Gastroesophageal sphincter (tissue), 4 donors: ENCODE measurements at regions not wholly inside any gene's neighbourhood (a gene's known extent, or its start where the extent isn't known, plus 50 kb on each side); places are given as distances from the start of the nearest gene placed in this dataset.

ENCODE experiments used
- ATAC-seq: fragments of 150-250 bp; one replicate; pipeline ENCODE4 v1.9.1; 2016; ENCODE audit warnings: mild to moderate bottlenecking, moderate library complexity
- H3K27ac ChIP-seq, 4 donors: fragments of 200-600 bp; sonication (generic) in 3 of 4; 1 replicate in 3 of 4; 2 replicates in 1 of 4; pipeline ENCODE4 v1.5.1; 2016 to 2019
- H3K27me3 ChIP-seq: fragments of 200-600 bp; sonication (generic); one replicate; pipeline ENCODE4 v1.5.1; 2019
- H3K36me3 ChIP-seq, 2 donors: fragments of 200-600 bp; sonication (generic); one replicate each; pipeline ENCODE4 v1.5.1; 2019; ENCODE audit warnings: control low read depth in 1 of 2
- H3K4me1 ChIP-seq, 3 donors: fragments of 200-600 bp; sonication (generic); 1 replicate in 2 of 3; 2 replicates in 1 of 3; pipeline ENCODE4 v1.5.1; 2016 to 2019; ENCODE audit warnings: control low read depth in 2 of 3
- H3K4me3 ChIP-seq, 2 donors: fragments of 200-600 bp; sonication (generic); one replicate each; pipeline ENCODE4 v1.5.1; 2019; ENCODE audit warnings: mild to moderate bottlenecking in 1 of 2, moderate library complexity in 1 of 2
- H3K9me3 ChIP-seq, 3 donors: fragments of 200-600 bp; sonication (generic); one replicate each; pipeline ENCODE4 v1.5.1; 2017 to 2019; ENCODE audit warnings: control low read depth in 2 of 3
- EP300 ChIP-seq: sonication (generic); formaldehyde crosslinking; IDR thresholded peaks from one replicate; pipeline ENCODE4 v1.6.1; 2017; ENCODE audit warnings: antibody characterized with exemption, mild to moderate bottlenecking
- POLR2A ChIP-seq, 2 donors: fragments of 450-650 bp; IDR thresholded peaks; one replicate each; pipeline ENCODE4 v1.6.1; 2017; ENCODE audit warnings: antibody characterized with exemption in 2 of 2, mild to moderate bottlenecking in 2 of 2, moderate library complexity in 1 of 2
- POLR2AphosphoS5 ChIP-seq: sonication (generic); formaldehyde crosslinking; IDR thresholded peaks from one replicate; pipeline ENCODE4 v1.6.1; 2017; ENCODE audit warnings: antibody characterized with exemption
- WGBS, 2 donors: methylation state at CpG; one replicate each; pipeline ENCODE4 v1.1.5; 2018; ENCODE audit warnings: low coverage in 1 of 2; 5-methylcytosine and 5-hydroxymethylcytosine counted together
- TF ChIP-seq, protein P1 (sequence below), 4 experiments: fragments of 200-600 bp in 2 of 4; fragments of 450-650 bp in 2 of 4; sonication (generic) in 1 of 4; IDR thresholded peaks; one replicate each; pipeline ENCODE4 v1.5.1; 2017 to 2019; ENCODE audit warnings: antibody characterized with exemption in 4 of 4, mild to moderate bottlenecking in 2 of 4, moderate library complexity in 2 of 4

- no peak overlapping the region for H3K4me3 ChIP-seq
- ATAC-seq: no peak
- TF ChIP-seq, protein P1, sequence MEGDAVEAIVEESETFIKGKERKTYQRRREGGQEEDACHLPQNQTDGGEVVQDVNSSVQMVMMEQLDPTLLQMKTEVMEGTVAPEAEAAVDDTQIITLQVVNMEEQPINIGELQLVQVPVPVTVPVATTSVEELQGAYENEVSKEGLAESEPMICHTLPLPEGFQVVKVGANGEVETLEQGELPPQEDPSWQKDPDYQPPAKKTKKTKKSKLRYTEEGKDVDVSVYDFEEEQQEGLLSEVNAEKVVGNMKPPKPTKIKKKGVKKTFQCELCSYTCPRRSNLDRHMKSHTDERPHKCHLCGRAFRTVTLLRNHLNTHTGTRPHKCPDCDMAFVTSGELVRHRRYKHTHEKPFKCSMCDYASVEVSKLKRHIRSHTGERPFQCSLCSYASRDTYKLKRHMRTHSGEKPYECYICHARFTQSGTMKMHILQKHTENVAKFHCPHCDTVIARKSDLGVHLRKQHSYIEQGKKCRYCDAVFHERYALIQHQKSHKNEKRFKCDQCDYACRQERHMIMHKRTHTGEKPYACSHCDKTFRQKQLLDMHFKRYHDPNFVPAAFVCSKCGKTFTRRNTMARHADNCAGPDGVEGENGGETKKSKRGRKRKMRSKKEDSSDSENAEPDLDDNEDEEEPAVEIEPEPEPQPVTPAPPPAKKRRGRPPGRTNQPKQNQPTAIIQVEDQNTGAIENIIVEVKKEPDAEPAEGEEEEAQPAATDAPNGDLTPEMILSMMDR (IDR thresholded peaks at IDR 0.05): no peak
- TF ChIP-seq EP300 (no peak), POLR2A (IDR thresholded peaks at IDR 0.05) (no peak), POLR2AphosphoS5 (no peak)
- H3K9me3 ChIP-seq: no peaks in the 10 kb centered on the region
- no peak overlapping the region for H3K27ac ChIP-seq
- H3K4me1 ChIP-seq: peaks cover 0 to 10% (median 0%) of the 10 kb centered on the region in 3 donors
- H3K27me3 ChIP-seq: no peaks in the 10 kb centered on the region
- 77 to 89% methylated on average over 2 to 4 of the region's 4 CpGs for WGBS, 2 donors
- no peaks in the 10 kb centered on the region for H3K36me3 ChIP-seq
Measured at GRCh38 chr17:13076905-13077304, 59.1 kb upstream of the ELAC2 start.

GRCh38 chr17:13074026-13074425, 56.2 kb upstream of the ELAC2 start:
- no peak for TF ChIP-seq POLR2AphosphoS5
- TF ChIP-seq, protein P1 (IDR thresholded peaks at IDR 0.05): no peak
- no peak for TF ChIP-seq POLR2A (IDR thresholded peaks at IDR 0.05)
- TF ChIP-seq EP300: no peak
- ATAC-seq: peak; percentile 51
- no peak overlapping the region for H3K27ac ChIP-seq
- H3K27me3 ChIP-seq: no peaks in the 10 kb centered on the region
- H3K4me3 ChIP-seq: no peak overlapping the region
- H3K9me3 ChIP-seq: no peaks in the 10 kb centered on the region
- H3K36me3 ChIP-seq: no peaks in the 10 kb centered on the region
- 30 to 32% methylated on average over 2 of the region's 2 CpGs for WGBS, 2 donors
- H3K4me1 ChIP-seq: peaks cover 0 to 10% (median 0%) of the 10 kb centered on the region in 3 donors

- Histone ChIP-seq H3K4me1 (peaks cover 0 to 10% (median 0%) of the 10 kb centered on the region in 3 donors), H3K27ac (peak overlapping the region in 1 of 4 donors; percentile 20), H3K36me3 (no peaks in the 10 kb centered on the region), H3K9me3 (peaks cover 0 to 1% (median 0%) of the 10 kb centered on the region in 3 donors), H3K4me3 (no peak overlapping the region), H3K27me3 (no peaks in the 10 kb centered on the region)
- TF ChIP-seq EP300 (no peak), POLR2AphosphoS5 (no peak)
- no peak for ATAC-seq
- WGBS, 2 donors: 37 to 63% methylated on average over 3 to 4 of the region's 4 CpGs
Measured at GRCh38 chr17:13073018-13073417, 55.2 kb upstream of the ELAC2 start.

DNA sequence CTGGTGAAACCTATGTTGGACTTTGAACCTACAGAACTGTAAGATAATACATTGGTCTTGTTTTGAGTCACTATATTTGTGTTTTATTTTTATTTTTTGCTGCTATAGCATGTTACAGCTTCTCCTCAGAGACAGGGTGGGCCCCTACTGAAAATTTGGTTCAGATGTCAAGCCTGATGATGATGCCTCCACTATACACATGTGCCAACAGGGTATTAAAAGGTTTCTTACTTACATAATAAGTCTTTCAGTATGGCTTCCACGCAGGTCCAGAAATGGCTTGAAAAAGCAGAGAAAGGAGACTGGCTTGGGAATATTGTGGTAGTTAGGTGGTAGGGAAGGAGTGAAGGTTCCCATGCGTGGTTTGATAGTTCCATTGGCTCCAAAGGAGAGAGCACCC, 52.9 kb upstream of the ELAC2 start:
- Histone ChIP-seq H3K4me1 (peaks cover 0 to 10% (median 0%) of the 10 kb centered on the region in 3 donors), H3K9me3 (peaks cover 0 to 6% (median 0%) of the 10 kb centered on the region in 3 donors), H3K36me3 (no peaks in the 10 kb centered on the region), H3K27ac (no peak overlapping the region), H3K4me3 (no peak overlapping the region), H3K27me3 (no peaks in the 10 kb centered on the region)
- no peak for TF ChIP-seq EP300
- no peak for TF ChIP-seq POLR2A (IDR thresholded peaks at IDR 0.05)
- TF ChIP-seq, protein P1 (IDR thresholded peaks at IDR 0.05): no peak
- no peak for TF ChIP-seq POLR2AphosphoS5
- no peak for ATAC-seq
- 93 to 96% methylated on average over 2 of the region's 2 CpGs for WGBS, 2 donors

- Histone ChIP-seq H3K4me3 (no peak overlapping the region), H3K36me3 (no peaks in the 10 kb centered on the region), H3K4me1 (no peaks in the 10 kb centered on the region), H3K9me3 (peaks cover 0 to 6% (median 0%) of the 10 kb centered on the region in 3 donors), H3K27me3 (no peaks in the 10 kb centered on the region), H3K27ac (no peak overlapping the region)
- TF ChIP-seq, protein P1 (IDR thresholded peaks at IDR 0.05): no peak
- TF ChIP-seq POLR2A (IDR thresholded peaks at IDR 0.05) (no peak), EP300 (no peak), POLR2AphosphoS5 (no peak)
- ATAC-seq: peak; percentile 50
- 53 to 65% methylated on average over 4 to 7 of the region's 8 CpGs for whole genome bisulfite sequencing, 2 donors
Measured at GRCh38 chr17:13067629-13068303, 49.9 kb upstream of the ELAC2 start.
